ENCODE measurements at regions not wholly inside any gene's neighbourhood (a gene's known extent, or its start where the extent isn't known, plus 50 kb on each side); places are given as distances from the start of the nearest gene placed in this dataset.

DNA sequence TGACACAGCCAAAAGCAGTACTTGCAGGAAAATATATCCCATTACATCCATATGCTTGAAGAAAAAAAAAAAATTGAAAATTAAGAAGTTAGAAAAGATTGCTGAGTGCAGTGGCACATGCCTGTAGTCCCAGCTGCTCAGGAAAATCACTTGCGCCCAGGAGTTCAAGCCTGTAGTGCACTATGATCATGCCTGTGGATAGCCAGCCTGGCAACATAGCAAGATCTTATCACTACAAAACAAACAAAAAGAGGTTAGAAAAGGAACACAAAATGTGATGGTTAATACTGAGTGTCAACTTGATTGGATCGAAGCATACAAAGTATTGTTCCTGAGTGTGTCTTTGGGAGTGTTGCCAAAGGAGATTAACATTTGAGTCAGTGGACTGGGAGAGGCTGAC is 361.9 kb downstream of the NYAP2 start:
- no peak for TF ChIP-seq POLR2A (IDR thresholded peaks at IDR 0.05)
- TF ChIP-seq, protein P1, sequence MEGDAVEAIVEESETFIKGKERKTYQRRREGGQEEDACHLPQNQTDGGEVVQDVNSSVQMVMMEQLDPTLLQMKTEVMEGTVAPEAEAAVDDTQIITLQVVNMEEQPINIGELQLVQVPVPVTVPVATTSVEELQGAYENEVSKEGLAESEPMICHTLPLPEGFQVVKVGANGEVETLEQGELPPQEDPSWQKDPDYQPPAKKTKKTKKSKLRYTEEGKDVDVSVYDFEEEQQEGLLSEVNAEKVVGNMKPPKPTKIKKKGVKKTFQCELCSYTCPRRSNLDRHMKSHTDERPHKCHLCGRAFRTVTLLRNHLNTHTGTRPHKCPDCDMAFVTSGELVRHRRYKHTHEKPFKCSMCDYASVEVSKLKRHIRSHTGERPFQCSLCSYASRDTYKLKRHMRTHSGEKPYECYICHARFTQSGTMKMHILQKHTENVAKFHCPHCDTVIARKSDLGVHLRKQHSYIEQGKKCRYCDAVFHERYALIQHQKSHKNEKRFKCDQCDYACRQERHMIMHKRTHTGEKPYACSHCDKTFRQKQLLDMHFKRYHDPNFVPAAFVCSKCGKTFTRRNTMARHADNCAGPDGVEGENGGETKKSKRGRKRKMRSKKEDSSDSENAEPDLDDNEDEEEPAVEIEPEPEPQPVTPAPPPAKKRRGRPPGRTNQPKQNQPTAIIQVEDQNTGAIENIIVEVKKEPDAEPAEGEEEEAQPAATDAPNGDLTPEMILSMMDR (IDR thresholded peaks at IDR 0.05): no peak

Data from heart left ventricle (tissue), 13 donors.